Ovary (tissue), 7 donors: ENCODE measurements at regions not wholly inside any gene's neighbourhood (a gene's known extent, or its start where the extent isn't known, plus 50 kb on each side); places are given as distances from the start of the nearest gene placed in this dataset.

Source experiments
- DNase-seq, 5 donors: peaks; one replicate each; pipeline ENCODE4 v3.0.0-alpha.2; 2019 to 2020
- H3K27ac ChIP-seq, 2 donors: fragments of 200-600 bp; one replicate each; pipeline versions ENCODE4 v1.5.1 to v1.8.0; 2019 to 2022
- H3K27me3 ChIP-seq: fragments of 200-600 bp; one replicate; pipeline ENCODE4 v1.8.0; 2022
- H3K36me3 ChIP-seq: fragments of 200-600 bp; sonication (generic); one replicate; pipeline ENCODE4 v1.5.1; 2019
- H3K4me1 ChIP-seq: one replicate; pipeline ENCODE4 v1.8.1; 2013; ENCODE audit warnings: mild to moderate bottlenecking, moderate library complexity; ENCODE audit not compliant: insufficient read depth
- H3K4me3 ChIP-seq: fragments of 200-600 bp; sonication (generic); one replicate; pipeline ENCODE4 v1.5.1; 2017
- H3K9me3 ChIP-seq, 2 donors: fragments of 200-600 bp in 1 of 2; sonication (generic) in 1 of 2; one replicate each; pipeline versions ENCODE4 v1.5.1 to v1.8.1; 2013 to 2019; ENCODE audit warnings: mild to moderate bottlenecking in 1 of 2, moderate library complexity in 1 of 2
- EP300 ChIP-seq: sonication (generic); formaldehyde crosslinking; IDR thresholded peaks from one replicate; pipeline ENCODE4 v1.6.1; 2017; ENCODE audit warnings: antibody characterized with exemption
- POLR2A ChIP-seq: fragments of 450-650 bp; IDR thresholded peaks from one replicate; pipeline ENCODE4 v1.6.1; 2017; ENCODE audit warnings: antibody characterized with exemption, mild to moderate bottlenecking, moderate library complexity
- WGBS, 3 donors: extraction: QIAGEN DNeasy Blood & Tissue Kit in 1 of 3; methylation state at CpG; one replicate each; pipeline versions ENCODE4 v1.1.5 to v1.1.7; 2013 to 2017; 5-methylcytosine and 5-hydroxymethylcytosine counted together
- intact Hi-C, 4 donors: fragments of 100-400 bp; cut with DNase I; formaldehyde crosslinking; loops; one replicate each; pipeline versions ENCODE4 v1.11.0 to v1.15.1; 2022 to 2023
- TF ChIP-seq, protein P1 (sequence below), 3 donors: fragments of 450-650 bp in 2 of 3; fragments of 200-600 bp in 1 of 3; IDR thresholded peaks; one replicate each; pipeline versions ENCODE4 v1.5.1 to v1.8.0; 2016 to 2022; ENCODE audit warnings: antibody characterized with exemption in 3 of 3, mild to moderate bottlenecking in 1 of 3
- donor health status: DM: no; HTN: no; CAD: no; lungs with moderate emphysema.
- donor health status: DM: no; HTN: no; CAD: no.
- donor health status: Bipolar disorder and iron deficiency.
- donor health status: DM: no; HTN: no; CAD: no.
- donor health status: DM: yes; HTN: yes; CAD: no.

GRCh38 chr3:72222410-72222809 is 437.5 kb upstream of the PROK2 start:
- intact Hi-C loops, result no loop called here
- Histone ChIP-seq H3K27ac (no peak overlapping the region), H3K9me3 (no peaks in the 10 kb centered on the region), H3K36me3 (no peaks in the 10 kb centered on the region), H3K27me3 (no peaks in the 10 kb centered on the region), H3K4me1 (peaks cover 7% of the 10 kb centered on the region), H3K4me3 (no peak overlapping the region)
- 34 to 50% (median 48%) methylated on average over 9 of the region's 9 CpGs for whole genome bisulfite sequencing, 3 donors
- TF ChIP-seq EP300, result no peak
- TF ChIP-seq, protein P1, sequence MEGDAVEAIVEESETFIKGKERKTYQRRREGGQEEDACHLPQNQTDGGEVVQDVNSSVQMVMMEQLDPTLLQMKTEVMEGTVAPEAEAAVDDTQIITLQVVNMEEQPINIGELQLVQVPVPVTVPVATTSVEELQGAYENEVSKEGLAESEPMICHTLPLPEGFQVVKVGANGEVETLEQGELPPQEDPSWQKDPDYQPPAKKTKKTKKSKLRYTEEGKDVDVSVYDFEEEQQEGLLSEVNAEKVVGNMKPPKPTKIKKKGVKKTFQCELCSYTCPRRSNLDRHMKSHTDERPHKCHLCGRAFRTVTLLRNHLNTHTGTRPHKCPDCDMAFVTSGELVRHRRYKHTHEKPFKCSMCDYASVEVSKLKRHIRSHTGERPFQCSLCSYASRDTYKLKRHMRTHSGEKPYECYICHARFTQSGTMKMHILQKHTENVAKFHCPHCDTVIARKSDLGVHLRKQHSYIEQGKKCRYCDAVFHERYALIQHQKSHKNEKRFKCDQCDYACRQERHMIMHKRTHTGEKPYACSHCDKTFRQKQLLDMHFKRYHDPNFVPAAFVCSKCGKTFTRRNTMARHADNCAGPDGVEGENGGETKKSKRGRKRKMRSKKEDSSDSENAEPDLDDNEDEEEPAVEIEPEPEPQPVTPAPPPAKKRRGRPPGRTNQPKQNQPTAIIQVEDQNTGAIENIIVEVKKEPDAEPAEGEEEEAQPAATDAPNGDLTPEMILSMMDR (IDR thresholded peaks at IDR 0.05), result no peak
- no peak for TF ChIP-seq POLR2A
- DNase-seq, result no peak

GRCh38 chr3:72220946-72221345 is 436.0 kb upstream of the PROK2 start:
- H3K9me3 ChIP-seq, result no peaks in the 10 kb centered on the region
- WGBS, 3 donors, result 12 to 22% (median 16%) methylated on average over 6 of the region's 6 CpGs
- no peaks in the 10 kb centered on the region for H3K27me3 ChIP-seq
- H3K4me1 ChIP-seq, result peaks cover 7% of the 10 kb centered on the region
- no peak for DNase-seq
- no peak overlapping the region for H3K27ac ChIP-seq
- TF ChIP-seq EP300 (no peak), POLR2A (no peak)
- TF ChIP-seq, protein P1 (IDR thresholded peaks at IDR 0.05), result no peak
- no peaks in the 10 kb centered on the region for H3K36me3 ChIP-seq
- intact Hi-C loops, result no loop called here
- H3K4me3 ChIP-seq, result no peak overlapping the region

DNA sequence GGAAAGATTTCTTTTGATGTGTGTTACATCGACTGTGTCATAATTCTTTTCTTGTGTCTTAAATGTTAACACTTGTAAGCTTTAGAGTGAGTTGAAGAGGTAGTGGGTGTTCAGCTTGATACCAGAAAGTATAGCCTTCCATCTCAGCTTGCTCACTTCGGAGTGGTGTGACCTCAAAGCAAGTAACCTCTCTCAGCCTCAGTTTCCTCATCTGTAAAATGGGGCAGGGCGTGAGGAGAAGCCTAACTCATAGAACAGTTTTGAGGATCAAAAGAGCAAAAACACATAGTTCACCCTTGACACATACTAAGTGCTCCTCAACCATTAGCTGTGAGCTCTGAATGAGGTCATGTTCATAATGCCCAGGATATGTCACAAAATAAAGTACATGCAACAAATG is 434.8 kb upstream of the PROK2 start:
- intact Hi-C loops, result no loop called here
- H3K4me1 ChIP-seq, result peaks cover 7% of the 10 kb centered on the region
- H3K27ac ChIP-seq, result no peak overlapping the region
- no peaks in the 10 kb centered on the region for H3K9me3 ChIP-seq
- no peak overlapping the region for H3K4me3 ChIP-seq
- H3K36me3 ChIP-seq, result no peaks in the 10 kb centered on the region
- no peak for DNase-seq
- 95 to 96% (median 96%) methylated on average over 3 of the region's 3 CpGs for WGBS, 3 donors
- no peaks in the 10 kb centered on the region for H3K27me3 ChIP-seq
- no peak for TF ChIP-seq POLR2A

- intact Hi-C loops, result no loop called here
- Histone ChIP-seq H3K36me3 (no peaks in the 10 kb centered on the region), H3K27ac (no peak overlapping the region), H3K9me3 (no peaks in the 10 kb centered on the region), H3K4me1 (peaks cover 8% of the 10 kb centered on the region), H3K4me3 (no peak overlapping the region), H3K27me3 (no peaks in the 10 kb centered on the region)
- TF ChIP-seq, protein P1 (IDR thresholded peaks at IDR 0.05), result no peak
- TF ChIP-seq POLR2A, result no peak
- TF ChIP-seq EP300, result no peak
- 83 to 95% (median 88%) methylated on average over 7 of the region's 7 CpGs for WGBS, 3 donors
- no peak for DNase-seq
These were observed 432.6 kb upstream of the PROK2 start for GRCh38 chr3:72217570-72217969.

- intact Hi-C loops, result no loop called here
These were observed 429.4 kb upstream of the PROK2 start for GRCh38 chr3:72214066-72214951.

More at GRCh38 chr3:72214066-72214951, 429.4 kb upstream of the PROK2 start:
- WGBS, 3 donors, result 47 to 53% (median 48%) methylated on average over 11 of the region's 11 CpGs
- peaks cover 1% of the 10 kb centered on the region for H3K4me1 ChIP-seq
- TF ChIP-seq EP300, result no peak
- TF ChIP-seq, protein P1 (IDR thresholded peaks at IDR 0.05), result no peak
- TF ChIP-seq POLR2A, result no peak
- no peaks in the 10 kb centered on the region for H3K36me3 ChIP-seq
- no peaks in the 10 kb centered on the region for H3K9me3 ChIP-seq
- H3K27me3 ChIP-seq, result no peaks in the 10 kb centered on the region
- H3K27ac ChIP-seq, result no peak overlapping the region
- no peak for DNase-seq
- no peak overlapping the region for H3K4me3 ChIP-seq
